HCT116 (cell line): ENCODE measurements at regions not wholly inside any gene's neighbourhood (a gene's known extent, or its start where the extent isn't known, plus 50 kb on each side); places are given as distances from the start of the nearest gene placed in this dataset.

Source experiments
- CBX3 ChIP-seq: IDR thresholded peaks from 2 replicates; pipeline ENCODE4 v1.6.1; 2012; ENCODE audit warnings: low read depth
- EGR1 ChIP-seq: IDR thresholded peaks from 2 replicates; pipeline ENCODE4 v1.6.1; 2012; ENCODE audit warnings: low read depth
- EZH2 ChIP-seq: fragments of 200-600 bp; sonication (generic); IDR thresholded peaks from 2 replicates; pipeline ENCODE4 v1.6.1; 2017; ENCODE audit warnings: antibody characterized with exemption, mixed run types
- EZH2phosphoT487 ChIP-seq: fragments of 200-600 bp; IDR thresholded peaks from 2 replicates; pipeline ENCODE4 v1.6.1; 2018; ENCODE audit warnings: antibody characterized with exemption, borderline replicate concordance
- JUND ChIP-seq: IDR thresholded peaks from 2 replicates; pipeline ENCODE4 v1.6.1; 2012
- POLR2A ChIP-seq: IDR thresholded peaks from 2 replicates; pipeline ENCODE4 v1.7.0; 2011; ENCODE audit warnings: borderline replicate concordance; ENCODE audit not compliant: insufficient read depth, insufficient read length; ENCODE audit errors: extremely low read depth
- POLR2AphosphoS5 ChIP-seq: IDR thresholded peaks from 2 replicates; pipeline ENCODE4 v1.6.1; 2011; ENCODE audit warnings: mild to moderate bottlenecking, low read depth, low read length, moderate library complexity
- SIN3A ChIP-seq: IDR thresholded peaks from 2 replicates; pipeline ENCODE4 v1.6.1; 2012; ENCODE audit warnings: low read depth
- ZBTB33 ChIP-seq: IDR thresholded peaks from 2 replicates; pipeline ENCODE4 v1.6.1; 2011; ENCODE audit warnings: mild to moderate bottlenecking, low read length, moderate library complexity; ENCODE audit not compliant: insufficient replicate concordance; ENCODE audit errors: extremely low read depth
- TF ChIP-seq, protein P1 (sequence below), 3 experiments: fragments of 200-600 bp in 1 of 3; sonication (generic) in 1 of 3; IDR thresholded peaks in 2 of 3; conservative IDR thresholded peaks in 1 of 3; 2 replicates each; pipeline ENCODE4 v1.5.1; 2012 to 2017; ENCODE audit warnings: low read depth in 2 of 3, low read length in 2 of 3, antibody characterized with exemption in 1 of 3, borderline replicate concordance in 1 of 3, control low read depth in 1 of 3, mild to moderate bottlenecking in 1 of 3, mixed read lengths in 1 of 3, mixed run types in 1 of 3, moderate library complexity in 1 of 3; ENCODE audit not compliant: insufficient read depth in 1 of 3
- TF ChIP-seq, protein P2 (sequence below): IDR thresholded peaks from 2 replicates; pipeline ENCODE4 v1.6.1; 2012; ENCODE audit warnings: low read depth

DNA sequence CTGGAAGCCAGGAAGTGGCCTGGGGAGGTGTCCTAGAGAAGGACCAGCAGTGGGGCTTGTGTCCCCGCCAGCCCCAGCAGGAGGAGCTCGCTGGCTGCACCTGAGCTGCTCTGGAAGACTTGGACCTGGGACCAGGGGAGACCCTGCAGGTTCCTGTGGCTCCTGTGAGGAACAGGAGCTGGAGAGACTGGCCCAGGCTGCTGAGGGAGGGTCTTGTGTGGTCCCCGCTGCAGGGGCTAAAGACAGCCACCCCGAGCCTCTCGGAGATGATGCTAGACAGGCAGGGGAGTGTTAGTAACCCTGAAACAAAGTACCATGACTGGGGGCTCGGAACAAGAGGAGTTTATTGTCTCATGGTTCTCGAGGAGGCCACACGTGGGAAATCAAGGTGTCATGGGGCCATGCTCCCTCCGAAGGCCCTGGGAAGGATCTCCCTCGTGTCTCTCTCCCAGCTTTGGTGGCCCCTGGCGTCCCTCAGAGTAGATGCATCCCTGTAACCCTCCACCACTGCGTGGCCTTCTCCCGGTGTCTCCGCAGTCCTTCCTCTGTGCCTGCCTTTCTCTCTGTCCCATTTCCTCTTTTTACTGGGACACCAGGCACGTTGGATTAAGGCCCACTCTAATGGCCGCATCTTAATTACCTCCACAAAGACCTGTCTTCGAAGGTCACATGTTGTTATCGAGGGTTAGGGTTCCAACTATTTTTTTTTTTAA is 348.4 kb downstream of the GLRX3 start:
- TF ChIP-seq, protein P1, sequence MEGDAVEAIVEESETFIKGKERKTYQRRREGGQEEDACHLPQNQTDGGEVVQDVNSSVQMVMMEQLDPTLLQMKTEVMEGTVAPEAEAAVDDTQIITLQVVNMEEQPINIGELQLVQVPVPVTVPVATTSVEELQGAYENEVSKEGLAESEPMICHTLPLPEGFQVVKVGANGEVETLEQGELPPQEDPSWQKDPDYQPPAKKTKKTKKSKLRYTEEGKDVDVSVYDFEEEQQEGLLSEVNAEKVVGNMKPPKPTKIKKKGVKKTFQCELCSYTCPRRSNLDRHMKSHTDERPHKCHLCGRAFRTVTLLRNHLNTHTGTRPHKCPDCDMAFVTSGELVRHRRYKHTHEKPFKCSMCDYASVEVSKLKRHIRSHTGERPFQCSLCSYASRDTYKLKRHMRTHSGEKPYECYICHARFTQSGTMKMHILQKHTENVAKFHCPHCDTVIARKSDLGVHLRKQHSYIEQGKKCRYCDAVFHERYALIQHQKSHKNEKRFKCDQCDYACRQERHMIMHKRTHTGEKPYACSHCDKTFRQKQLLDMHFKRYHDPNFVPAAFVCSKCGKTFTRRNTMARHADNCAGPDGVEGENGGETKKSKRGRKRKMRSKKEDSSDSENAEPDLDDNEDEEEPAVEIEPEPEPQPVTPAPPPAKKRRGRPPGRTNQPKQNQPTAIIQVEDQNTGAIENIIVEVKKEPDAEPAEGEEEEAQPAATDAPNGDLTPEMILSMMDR (IDR thresholded peaks at IDR 0.05 in 2 of 3, conservative IDR thresholded peaks at IDR 0.05 in 1 of 3; ENCODE audit: borderline replicate concordance in 1 of 3, insufficient read depth in 1 of 3, low read depth in 2 of 3, low read length in 2 of 3) = no peak
- TF ChIP-seq EZH2 (no peak), EZH2phosphoT487 (no peak), POLR2A (no peak), ZBTB33 (no peak), POLR2AphosphoS5 (no peak), SIN3A (no peak), EGR1 (no peak), JUND (no peak), CBX3 (no peak)
- TF ChIP-seq, protein P2, sequence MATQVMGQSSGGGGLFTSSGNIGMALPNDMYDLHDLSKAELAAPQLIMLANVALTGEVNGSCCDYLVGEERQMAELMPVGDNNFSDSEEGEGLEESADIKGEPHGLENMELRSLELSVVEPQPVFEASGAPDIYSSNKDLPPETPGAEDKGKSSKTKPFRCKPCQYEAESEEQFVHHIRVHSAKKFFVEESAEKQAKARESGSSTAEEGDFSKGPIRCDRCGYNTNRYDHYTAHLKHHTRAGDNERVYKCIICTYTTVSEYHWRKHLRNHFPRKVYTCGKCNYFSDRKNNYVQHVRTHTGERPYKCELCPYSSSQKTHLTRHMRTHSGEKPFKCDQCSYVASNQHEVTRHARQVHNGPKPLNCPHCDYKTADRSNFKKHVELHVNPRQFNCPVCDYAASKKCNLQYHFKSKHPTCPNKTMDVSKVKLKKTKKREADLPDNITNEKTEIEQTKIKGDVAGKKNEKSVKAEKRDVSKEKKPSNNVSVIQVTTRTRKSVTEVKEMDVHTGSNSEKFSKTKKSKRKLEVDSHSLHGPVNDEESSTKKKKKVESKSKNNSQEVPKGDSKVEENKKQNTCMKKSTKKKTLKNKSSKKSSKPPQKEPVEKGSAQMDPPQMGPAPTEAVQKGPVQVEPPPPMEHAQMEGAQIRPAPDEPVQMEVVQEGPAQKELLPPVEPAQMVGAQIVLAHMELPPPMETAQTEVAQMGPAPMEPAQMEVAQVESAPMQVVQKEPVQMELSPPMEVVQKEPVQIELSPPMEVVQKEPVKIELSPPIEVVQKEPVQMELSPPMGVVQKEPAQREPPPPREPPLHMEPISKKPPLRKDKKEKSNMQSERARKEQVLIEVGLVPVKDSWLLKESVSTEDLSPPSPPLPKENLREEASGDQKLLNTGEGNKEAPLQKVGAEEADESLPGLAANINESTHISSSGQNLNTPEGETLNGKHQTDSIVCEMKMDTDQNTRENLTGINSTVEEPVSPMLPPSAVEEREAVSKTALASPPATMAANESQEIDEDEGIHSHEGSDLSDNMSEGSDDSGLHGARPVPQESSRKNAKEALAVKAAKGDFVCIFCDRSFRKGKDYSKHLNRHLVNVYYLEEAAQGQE = no peak
